ENCODE measurements at regions not wholly inside any gene's neighbourhood (a gene's known extent, or its start where the extent isn't known, plus 50 kb on each side); places are given as distances from the start of the nearest gene placed in this dataset.

- no peaks in the 10 kb centered on the region for H3K9me3 Mint-ChIP-seq
- peaks cover 14% of the 10 kb centered on the region for H3K4me1 Mint-ChIP-seq
Observed at GRCh38 chr12:115636546-115636945, 640.9 kb downstream of the MED13L start.

GRCh38 chr12:115632308-115632707 lies 645.2 kb downstream of the MED13L start:
- no peaks in the 10 kb centered on the region for H3F3A ChIP-seq (ENCODE audit: low read depth)
- no peaks in the 10 kb centered on the region for H3K9me3 ChIP-seq (ENCODE audit: low read depth)
- no peaks in the 10 kb centered on the region for H3K79me2 ChIP-seq (ENCODE audit: low read depth)
- H3K36me3 Mint-ChIP-seq = no peaks in the 10 kb centered on the region
- no peaks in the 10 kb centered on the region for H3K9me3 Mint-ChIP-seq
- no peaks in the 10 kb centered on the region for H3K4me1 ChIP-seq
- TF ChIP-seq EZH2phosphoT487 (IDR thresholded peaks at IDR 0.05) = no peak
- TF ChIP-seq, protein P1, sequence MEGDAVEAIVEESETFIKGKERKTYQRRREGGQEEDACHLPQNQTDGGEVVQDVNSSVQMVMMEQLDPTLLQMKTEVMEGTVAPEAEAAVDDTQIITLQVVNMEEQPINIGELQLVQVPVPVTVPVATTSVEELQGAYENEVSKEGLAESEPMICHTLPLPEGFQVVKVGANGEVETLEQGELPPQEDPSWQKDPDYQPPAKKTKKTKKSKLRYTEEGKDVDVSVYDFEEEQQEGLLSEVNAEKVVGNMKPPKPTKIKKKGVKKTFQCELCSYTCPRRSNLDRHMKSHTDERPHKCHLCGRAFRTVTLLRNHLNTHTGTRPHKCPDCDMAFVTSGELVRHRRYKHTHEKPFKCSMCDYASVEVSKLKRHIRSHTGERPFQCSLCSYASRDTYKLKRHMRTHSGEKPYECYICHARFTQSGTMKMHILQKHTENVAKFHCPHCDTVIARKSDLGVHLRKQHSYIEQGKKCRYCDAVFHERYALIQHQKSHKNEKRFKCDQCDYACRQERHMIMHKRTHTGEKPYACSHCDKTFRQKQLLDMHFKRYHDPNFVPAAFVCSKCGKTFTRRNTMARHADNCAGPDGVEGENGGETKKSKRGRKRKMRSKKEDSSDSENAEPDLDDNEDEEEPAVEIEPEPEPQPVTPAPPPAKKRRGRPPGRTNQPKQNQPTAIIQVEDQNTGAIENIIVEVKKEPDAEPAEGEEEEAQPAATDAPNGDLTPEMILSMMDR (IDR thresholded peaks at IDR 0.05) = peak; percentile 28
- TF ChIP-seq EZH2 (IDR thresholded peaks at IDR 0.05) = no peak
- H3K4me3 Mint-ChIP-seq = no peak overlapping the region
- no peak for DNase-seq (ENCODE audit: low spot score)
- no peaks in the 10 kb centered on the region for H4K20me1 ChIP-seq (ENCODE audit: low read depth)
- H3K4me2 ChIP-seq = no peak overlapping the region
- no peak overlapping the region for H3K27ac ChIP-seq
- no peak overlapping the region for H3K27ac Mint-ChIP-seq
- H3K4me1 Mint-ChIP-seq = peaks cover 2% of the 10 kb centered on the region
- H3K9ac ChIP-seq = no peak overlapping the region
- H3K27me3 Mint-ChIP-seq (ENCODE audit: insufficient read depth, low read depth) = no peaks in the 10 kb centered on the region
- no peak overlapping the region for H3K4me3 ChIP-seq
- H3K27me3 ChIP-seq = no peaks in the 10 kb centered on the region
- no peaks in the 10 kb centered on the region for H3K36me3 ChIP-seq
- H2AFZ ChIP-seq (replicated peaks) = no peak overlapping the region

More at GRCh38 chr12:115636546-115636945, 640.9 kb downstream of the MED13L start:
- DNase-seq (ENCODE audit: low spot score) = no peak
- Histone ChIP-seq H3K79me2 (ENCODE audit: low read depth) (no peaks in the 10 kb centered on the region), H3K9me3 (ENCODE audit: low read depth) (no peaks in the 10 kb centered on the region), H3K27ac (no peak overlapping the region), H3F3A (ENCODE audit: low read depth) (peaks cover 16% of the 10 kb centered on the region), H3K36me3 (no peaks in the 10 kb centered on the region), H4K20me1 (ENCODE audit: low read depth) (peaks cover 6% of the 10 kb centered on the region), H3K4me1 (peaks cover 15% of the 10 kb centered on the region), H3K27me3 (no peaks in the 10 kb centered on the region), H2AFZ (replicated peaks) (no peak overlapping the region), H3K4me2 (no peak overlapping the region), H3K4me3 (no peak overlapping the region), H3K9ac (no peak overlapping the region)
- Mint-ChIP-seq H3K27ac (no peak overlapping the region), H3K36me3 (no peaks in the 10 kb centered on the region), H3K4me3 (no peak overlapping the region), H3K27me3 (ENCODE audit: insufficient read depth, low read depth) (peaks cover 3% of the 10 kb centered on the region)
- TF ChIP-seq EZH2 (IDR thresholded peaks at IDR 0.05) = no peak
- TF ChIP-seq EZH2phosphoT487 (IDR thresholded peaks at IDR 0.05) = no peak
- TF ChIP-seq, protein P1 (IDR thresholded peaks at IDR 0.05) = no peak

- Histone ChIP-seq H3K9ac (no peak overlapping the region), H3K27ac (no peak overlapping the region), H2AFZ (replicated peaks) (no peak overlapping the region), H3K36me3 (no peaks in the 10 kb centered on the region), H3K4me3 (no peak overlapping the region), H3K79me2 (ENCODE audit: low read depth) (no peaks in the 10 kb centered on the region), H3K9me3 (ENCODE audit: low read depth) (no peaks in the 10 kb centered on the region), H3K4me2 (no peak overlapping the region), H3F3A (ENCODE audit: low read depth) (no peaks in the 10 kb centered on the region), H4K20me1 (ENCODE audit: low read depth) (no peaks in the 10 kb centered on the region), H3K27me3 (no peaks in the 10 kb centered on the region), H3K4me1 (no peaks in the 10 kb centered on the region)
- Mint-ChIP-seq H3K27me3 (ENCODE audit: insufficient read depth, low read depth) (no peaks in the 10 kb centered on the region), H3K9me3 (no peaks in the 10 kb centered on the region), H3K4me1 (no peaks in the 10 kb centered on the region), H3K4me3 (no peak overlapping the region), H3K36me3 (no peaks in the 10 kb centered on the region), H3K27ac (no peak overlapping the region)
- no peak for DNase-seq (ENCODE audit: low spot score)
- TF ChIP-seq, protein P1 (IDR thresholded peaks at IDR 0.05) = no peak
- no peak for TF ChIP-seq EZH2 (IDR thresholded peaks at IDR 0.05)
- TF ChIP-seq EZH2phosphoT487 (IDR thresholded peaks at IDR 0.05) = no peak
Observed at GRCh38 chr12:115630136-115630535, 647.4 kb downstream of the MED13L start.
